Endothelial cell of umbilical vein (primary cell): ENCODE measurements at regions not wholly inside any gene's neighbourhood (a gene's known extent, or its start where the extent isn't known, plus 50 kb on each side); places are given as distances from the start of the nearest gene placed in this dataset.

ENCODE experiments used
- BruUV-seq: library from RNA; stranded (reverse); fragments of 400-500 nt; replicated peaks from 2 replicates; lab custom pipeline; 2021; lab: Mats Ljungman, UMichigan
- CTCF ChIA-PET: fragments of 300-600, 350-600 bp; sonication (Branson Sonifier 250); formaldehyde crosslinking; loops from one replicate; lab custom pipeline; 2021; ENCODE audit warnings: antibody characterized with exemption, inconsistent platforms; lab: Charles Lee
- POLR2A ChIA-PET: fragments of 300-600, 350-600 bp; sonication (Branson Sonifier 250); formaldehyde crosslinking; loops from one replicate; lab custom pipeline; 2021; ENCODE audit warnings: antibody characterized with exemption, inconsistent platforms; lab: Charles Lee
- DNase-seq: peaks from one replicate; pipeline ENCODE4 v3.0.0-alpha.2; 2011; ENCODE audit warnings: low read depth, low spot score
- FAIRE-seq: peaks from 2 replicates; lab custom pipeline; 2011; peaks lifted over from hg19 to GRCh38; lab: Jason Lieb, UNC
- H2AFZ ChIP-seq: 2 replicates; pipeline ENCODE4 v1.6.0; 2012; ENCODE audit warnings: low read depth, low read length, control low read depth, inconsistent platforms
- H3K27ac ChIP-seq: 2 replicates; pipeline ENCODE4 v1.5.1; 2011; ENCODE audit warnings: low read depth, mild to moderate bottlenecking, control low read depth, low read length, moderate library complexity; ENCODE audit not compliant: insufficient read depth
- H3K27me3 ChIP-seq, 2 experiments: 2 replicates each; pipeline versions ENCODE4 v1.6.0 to v1.6.1; 2011; ENCODE audit warnings: low read length in 2 of 2, mixed read lengths in 1 of 2; ENCODE audit not compliant: control insufficient read depth in 2 of 2, insufficient read depth in 2 of 2
- H3K36me3 ChIP-seq, 2 experiments: 2 replicates in 1 of 2; 3 replicates in 1 of 2; pipeline ENCODE4 v1.5.1; 2011; ENCODE audit warnings: low read length in 2 of 2, mild to moderate bottlenecking in 1 of 2, moderate library complexity in 1 of 2; ENCODE audit not compliant: control insufficient read depth in 2 of 2, insufficient read depth in 2 of 2; ENCODE audit errors: extremely low read depth in 1 of 2
- H3K4me1 ChIP-seq: 3 replicates; pipeline ENCODE4 v1.5.1; 2011; ENCODE audit warnings: mild to moderate bottlenecking, low read length; ENCODE audit not compliant: control insufficient read depth, insufficient read depth; ENCODE audit errors: extremely low read depth
- H3K4me2 ChIP-seq: 2 replicates; pipeline ENCODE4 v1.6.1; 2011; ENCODE audit warnings: low read length, control low read depth, mixed read lengths; ENCODE audit not compliant: insufficient read depth
- H3K4me3 ChIP-seq, 3 experiments: fragments of 200-600 bp in 1 of 3; sonication (generic), shearing (Covaris generic) in 1 of 3; replicated peaks in 1 of 3; 2 replicates each; pipeline ENCODE4 v1.5.1; 2011 to 2016; ENCODE audit warnings: control low read depth in 3 of 3, low read length in 3 of 3, mild to moderate bottlenecking in 2 of 3, inconsistent platforms in 1 of 3, low read depth in 1 of 3, moderate library complexity in 1 of 3; ENCODE audit not compliant: insufficient read depth in 1 of 3
- H3K79me2 ChIP-seq: 2 replicates; pipeline ENCODE4 v1.6.0; 2012; ENCODE audit warnings: low read length, inconsistent platforms; ENCODE audit not compliant: control insufficient read depth, insufficient read depth
- H3K9ac ChIP-seq: replicated peaks from 2 replicates; pipeline ENCODE3; 2011; ENCODE audit warnings: low read length, control low read depth; ENCODE audit not compliant: insufficient read depth; ENCODE audit errors: extremely low read depth
- H3K9me1 ChIP-seq: replicated peaks from 3 replicates; pipeline ENCODE4 v1.6.0; 2011; ENCODE audit warnings: mild to moderate bottlenecking, low read length; ENCODE audit not compliant: control insufficient read depth, insufficient read depth; ENCODE audit errors: extremely low read depth
- H3K9me3 ChIP-seq: replicated peaks from 2 replicates; pipeline ENCODE4 v1.5.1; 2012; ENCODE audit warnings: low read length, inconsistent platforms; ENCODE audit not compliant: control insufficient read depth, insufficient read depth
- H4K20me1 ChIP-seq: replicated peaks from 2 replicates; pipeline ENCODE3; 2011; ENCODE audit warnings: mild to moderate bottlenecking, low read length; ENCODE audit not compliant: control insufficient read depth, insufficient read depth; ENCODE audit errors: extremely low read depth
- EZH2 ChIP-seq: IDR thresholded peaks from 2 replicates; pipeline ENCODE4 v1.6.1; 2012; ENCODE audit warnings: borderline replicate concordance, low read depth, mild to moderate bottlenecking, moderate library complexity, low read length, inconsistent platforms; ENCODE audit not compliant: severe bottlenecking
- FOS ChIP-seq: IDR thresholded peaks from 2 replicates; pipeline ENCODE4 v1.6.1; 2011; ENCODE audit warnings: mild to moderate bottlenecking, low read length, moderate library complexity, borderline replicate concordance; ENCODE audit not compliant: insufficient read depth
- GATA2 ChIP-seq: IDR thresholded peaks from 2 replicates; pipeline ENCODE4 v1.7.0; 2011; ENCODE audit warnings: low read depth, mild to moderate bottlenecking, moderate library complexity, mixed read lengths, low read length; ENCODE audit not compliant: insufficient read length, insufficient read depth
- JUN ChIP-seq: IDR thresholded peaks from 2 replicates; pipeline ENCODE4 v1.6.1; 2011; ENCODE audit warnings: borderline replicate concordance, low read depth; ENCODE audit not compliant: insufficient read length, insufficient read depth
- MYC ChIP-seq: IDR thresholded peaks from one replicate; pipeline ENCODE4 v1.6.1; 2011; ENCODE audit warnings: mild to moderate bottlenecking, low read depth, low read length
- POLR2A ChIP-seq: IDR thresholded peaks from 2 replicates; pipeline ENCODE4 v1.6.1; 2012; ENCODE audit warnings: low read depth, mild to moderate bottlenecking, control low read depth, low read length
- POLR2AphosphoS5 ChIP-seq: IDR thresholded peaks from 2 replicates; pipeline ENCODE4 v1.6.1; 2012; ENCODE audit warnings: low read depth, mild to moderate bottlenecking, control low read depth, low read length, moderate library complexity; ENCODE audit not compliant: insufficient read depth
- dilution Hi-C: fragments of 300-500 bp; cut with MboI; formaldehyde crosslinking; loops from one replicate; pipeline ENCODE4 v1.15.0; 2019; ENCODE audit warnings: low sequenced_read_pairs; ENCODE audit not compliant: extremely low pct_ligation_motif_present
- intact Hi-C: fragments of 100-400 bp; cut with micrococcal nuclease; formaldehyde crosslinking; loops from one replicate; pipeline ENCODE4 v1.10.0; 2022
- TF ChIP-seq, protein P1 (sequence below): IDR thresholded peaks from 2 replicates; pipeline ENCODE4 v1.6.1; 2011; ENCODE audit not compliant: insufficient read depth, insufficient read length
- TF ChIP-seq, protein P2 (sequence below), 2 donors: IDR thresholded peaks; 1 replicate in 1 of 2; 2 replicates in 1 of 2; pipeline ENCODE4 v1.5.1; 2011; ENCODE audit warnings: low read length in 2 of 2, mild to moderate bottlenecking in 2 of 2, moderate library complexity in 2 of 2, control low read depth in 1 of 2, inconsistent platforms in 1 of 2, low read depth in 1 of 2; ENCODE audit not compliant: insufficient read depth in 1 of 2; ENCODE audit errors: extremely low read depth in 1 of 2

DNA sequence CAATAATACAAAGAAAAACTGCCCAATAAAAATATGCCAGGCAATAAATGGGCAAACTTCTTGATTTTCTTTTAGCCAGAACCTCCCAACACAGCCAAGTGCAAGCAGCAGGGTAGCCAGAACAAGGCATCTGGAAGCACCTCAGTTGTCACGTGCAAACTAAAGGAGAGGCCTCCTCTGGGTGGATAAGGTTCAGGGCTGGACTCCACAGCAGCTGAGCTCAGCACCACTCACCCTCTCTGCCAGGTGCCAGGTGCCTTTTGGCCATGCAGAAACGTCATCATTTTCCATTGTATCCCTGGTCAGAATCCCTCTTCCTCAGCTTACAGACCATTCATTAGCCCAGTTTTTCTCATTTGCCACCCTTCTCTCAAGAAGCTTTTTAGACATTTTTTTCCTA is 52.7 kb downstream of the SOD2 start:
- TF ChIP-seq EZH2: no peak
- no peak for TF ChIP-seq POLR2AphosphoS5
- TF ChIP-seq, protein P1, sequence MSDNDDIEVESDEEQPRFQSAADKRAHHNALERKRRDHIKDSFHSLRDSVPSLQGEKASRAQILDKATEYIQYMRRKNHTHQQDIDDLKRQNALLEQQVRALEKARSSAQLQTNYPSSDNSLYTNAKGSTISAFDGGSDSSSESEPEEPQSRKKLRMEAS: no peak
- no peak for TF ChIP-seq MYC
- TF ChIP-seq, protein P2, sequence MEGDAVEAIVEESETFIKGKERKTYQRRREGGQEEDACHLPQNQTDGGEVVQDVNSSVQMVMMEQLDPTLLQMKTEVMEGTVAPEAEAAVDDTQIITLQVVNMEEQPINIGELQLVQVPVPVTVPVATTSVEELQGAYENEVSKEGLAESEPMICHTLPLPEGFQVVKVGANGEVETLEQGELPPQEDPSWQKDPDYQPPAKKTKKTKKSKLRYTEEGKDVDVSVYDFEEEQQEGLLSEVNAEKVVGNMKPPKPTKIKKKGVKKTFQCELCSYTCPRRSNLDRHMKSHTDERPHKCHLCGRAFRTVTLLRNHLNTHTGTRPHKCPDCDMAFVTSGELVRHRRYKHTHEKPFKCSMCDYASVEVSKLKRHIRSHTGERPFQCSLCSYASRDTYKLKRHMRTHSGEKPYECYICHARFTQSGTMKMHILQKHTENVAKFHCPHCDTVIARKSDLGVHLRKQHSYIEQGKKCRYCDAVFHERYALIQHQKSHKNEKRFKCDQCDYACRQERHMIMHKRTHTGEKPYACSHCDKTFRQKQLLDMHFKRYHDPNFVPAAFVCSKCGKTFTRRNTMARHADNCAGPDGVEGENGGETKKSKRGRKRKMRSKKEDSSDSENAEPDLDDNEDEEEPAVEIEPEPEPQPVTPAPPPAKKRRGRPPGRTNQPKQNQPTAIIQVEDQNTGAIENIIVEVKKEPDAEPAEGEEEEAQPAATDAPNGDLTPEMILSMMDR (IDR thresholded peaks at IDR 0.05; ENCODE audit: extremely low read depth in 1 of 2, insufficient read depth in 1 of 2, low read depth in 1 of 2, low read length in 2 of 2): no peak
- TF ChIP-seq JUN: no peak
- no peak for TF ChIP-seq FOS
- no peak for TF ChIP-seq POLR2A
- no peak for TF ChIP-seq GATA2
- Histone ChIP-seq H3K9me1 (no peaks in the 10 kb centered on the region), H3K79me2 (no peaks in the 10 kb centered on the region), H3K9me3 (no peaks in the 10 kb centered on the region), H2AFZ (no peak overlapping the region), H3K36me3 (no peaks in the 10 kb centered on the region), H3K4me2 (no peak overlapping the region), H3K9ac (no peak overlapping the region), H3K27me3 (no peaks in the 10 kb centered on the region), H4K20me1 (no peaks in the 10 kb centered on the region), H3K4me3 (no peak overlapping the region), H3K4me1 (no peaks in the 10 kb centered on the region), H3K27ac (no peak overlapping the region)
- ChIA-PET POLR2A (no interaction called here), CTCF (interaction anchor here (3.9 kb wide), 1 partner anchor 15 kb away, joined by 27 read pairs; no protein-coding TSS in a partner anchor)
- no TSS peak for BruUV-seq
- DNase-seq (no peak), FAIRE-seq (no peak)
- intact Hi-C loops (no loop called here), dilution Hi-C loops (no loop called here)
